ENCODE measurements at regions not wholly inside any gene's neighbourhood (a gene's known extent, or its start where the extent isn't known, plus 50 kb on each side); places are given as distances from the start of the nearest gene placed in this dataset.

- WGBS, 4 donors = 58 to 84% (median 76%) methylated on average over 2 of the region's 2 CpGs
- H3K4me1 ChIP-seq = peaks cover 0 to 5% (median 0%) of the 10 kb centered on the region in 12 donors
- peaks cover 0 to 13% (median 0%) of the 10 kb centered on the region in 12 donors for H3K9me3 ChIP-seq
- no peak overlapping the region for H3K4me3 ChIP-seq
- no peak for DNase-seq
- no peak overlapping the region for H3K27ac ChIP-seq
- no peak for ATAC-seq
- H3K36me3 ChIP-seq = no peaks in the 10 kb centered on the region
- TF ChIP-seq CTCF (IDR thresholded peaks at IDR 0.05) = no peak
- TF ChIP-seq POLR2A (IDR thresholded peaks at IDR 0.05) = no peak
- intact Hi-C loops (cut with DNase I) = no loop called here
- no peaks in the 10 kb centered on the region for H3K27me3 ChIP-seq
These were observed 101.1 kb downstream of the ELAPOR2 start for GRCh38 chr7:86958380-86958779.

- DNase-seq (no peak), ATAC-seq (no peak)
- TF ChIP-seq POLR2A (IDR thresholded peaks at IDR 0.05) (no peak), CTCF (IDR thresholded peaks at IDR 0.05) (no peak)
- no peak overlapping the region for H3K27ac ChIP-seq
- intact Hi-C loops (cut with DNase I) = no loop called here
- no peak overlapping the region for H3K4me3 ChIP-seq
- 42 to 46% (median 44%) methylated on average over 4 of the region's 4 CpGs for WGBS, 4 donors
- H3K27me3 ChIP-seq = no peaks in the 10 kb centered on the region
- H3K4me1 ChIP-seq = peaks cover 0 to 5% (median 0%) of the 10 kb centered on the region in 12 donors
- H3K36me3 ChIP-seq = no peaks in the 10 kb centered on the region
- peaks cover 0 to 13% (median 0%) of the 10 kb centered on the region in 12 donors for H3K9me3 ChIP-seq
These were observed 102.9 kb downstream of the ELAPOR2 start for GRCh38 chr7:86956567-86956966.

- 88 to 100% (median 97%) methylated on average over 1 of the region's 1 CpG for WGBS, 4 donors
- Histone ChIP-seq H3K27me3 (no peaks in the 10 kb centered on the region), H3K4me1 (peaks cover 0 to 5% (median 0%) of the 10 kb centered on the region in 12 donors), H3K4me3 (no peak overlapping the region), H3K27ac (no peak overlapping the region), H3K36me3 (no peaks in the 10 kb centered on the region), H3K9me3 (peaks cover 0 to 13% (median 0%) of the 10 kb centered on the region in 12 donors)
- intact Hi-C loops (cut with DNase I) = no loop called here
- DNase-seq = no peak
- no peak for ATAC-seq
- no peak for TF ChIP-seq POLR2A (IDR thresholded peaks at IDR 0.05)
- no peak for TF ChIP-seq CTCF (IDR thresholded peaks at IDR 0.05)
These were observed 103.5 kb downstream of the ELAPOR2 start for GRCh38 chr7:86955895-86956503.

- H3K4me1 ChIP-seq = peaks cover 0 to 5% (median 0%) of the 10 kb centered on the region in 12 donors
- H3K27me3 ChIP-seq = no peaks in the 10 kb centered on the region
- H3K36me3 ChIP-seq = no peaks in the 10 kb centered on the region
- no peak for DNase-seq
- no peak overlapping the region for H3K4me3 ChIP-seq
- intact Hi-C loops (cut with DNase I) = no loop called here
- ATAC-seq = no peak
- H3K9me3 ChIP-seq = peaks cover 0 to 13% (median 0%) of the 10 kb centered on the region in 12 donors
- H3K27ac ChIP-seq = no peak overlapping the region
- TF ChIP-seq POLR2A (IDR thresholded peaks at IDR 0.05) = no peak
- TF ChIP-seq CTCF (IDR thresholded peaks at IDR 0.05) = no peak
These were observed 104.5 kb downstream of the ELAPOR2 start for GRCh38 chr7:86954971-86955370.

All from heart left ventricle (tissue), 16 donors.